Kidney (tissue), 13 donors: ENCODE measurements at regions not wholly inside any gene's neighbourhood (a gene's known extent, or its start where the extent isn't known, plus 50 kb on each side); places are given as distances from the start of the nearest gene placed in this dataset.

Source experiments
- DNase-seq, 5 donors: peaks; one replicate each; pipeline ENCODE4 v3.0.0-alpha.2; 2013 to 2020
- FAIRE-seq: peaks from 2 replicates; lab custom pipeline; 2012; peaks lifted over from hg19 to GRCh38; lab: Jason Lieb, UNC
- H3K27ac ChIP-seq, 2 donors: one replicate each; pipeline ENCODE4 v1.7.0; 2013; ENCODE audit warnings: low read depth in 2 of 2, low read length in 2 of 2, inconsistent platforms in 1 of 2
- H3K27me3 ChIP-seq: one replicate; pipeline ENCODE4 v1.7.1; 2013; ENCODE audit warnings: low read length, inconsistent platforms; ENCODE audit not compliant: control insufficient read depth, insufficient read depth
- H3K36me3 ChIP-seq, 3 donors: one replicate each; pipeline versions ENCODE4 v1.7.0 to v1.7.1; 2013; ENCODE audit warnings: low read length in 3 of 3, control low read depth in 1 of 3, inconsistent platforms in 1 of 3; ENCODE audit not compliant: insufficient read depth in 3 of 3, control insufficient read depth in 2 of 3
- H3K4me1 ChIP-seq, 3 donors: one replicate each; pipeline versions ENCODE4 v1.7.0 to v1.7.1; 2013; ENCODE audit warnings: low read length in 3 of 3, inconsistent platforms in 1 of 3, low read depth in 1 of 3; ENCODE audit not compliant: control insufficient read depth in 2 of 3, insufficient read depth in 2 of 3
- H3K4me3 ChIP-seq, 3 donors: one replicate each; pipeline versions ENCODE4 v1.7.0 to v1.8.1; 2013; ENCODE audit warnings: low read length in 3 of 3, control low read depth in 1 of 3, inconsistent platforms in 1 of 3
- H3K9ac ChIP-seq, 3 donors: one replicate each; pipeline versions ENCODE4 v1.7.0 to v1.7.1; 2013; ENCODE audit warnings: low read length in 3 of 3, control low read depth in 1 of 3, inconsistent platforms in 1 of 3
- H3K9me3 ChIP-seq, 3 donors: one replicate each; pipeline versions ENCODE4 v1.7.0 to v1.7.1; 2013; ENCODE audit warnings: low read length in 3 of 3, control low read depth in 1 of 3, inconsistent platforms in 1 of 3; ENCODE audit not compliant: control insufficient read depth in 2 of 3, insufficient read depth in 1 of 3
- CTCF ChIP-seq: IDR thresholded peaks from 3 replicates; pipeline ENCODE4 v1.5.1; 2012; ENCODE audit warnings: mild to moderate bottlenecking, moderate library complexity, borderline replicate concordance; ENCODE audit not compliant: insufficient read depth; ENCODE audit errors: extremely low read depth
- intact Hi-C: fragments of 100-400 bp; cut with DNase I; formaldehyde crosslinking; loops from one replicate; pipeline ENCODE4 v1.11.1; 2022
- donor health status: control.
- donor health status: control.
- donor health status: control.
- donor health status: control.
- donor health status: control.
- donor health status: DM: yes; HTN: yes; CAD: no.
- donor health status: Normal renal cell carcinoma (clear cell type).

GRCh38 chr10:36087006-36088005 is 445.2 kb upstream of the FZD8 start:
- no peak overlapping the region for H3K9ac ChIP-seq
- no peak overlapping the region for H3K4me3 ChIP-seq
- DNase-seq = peak in 1 of 5 donors; percentile 34
- no peak for TF ChIP-seq CTCF
- H3K36me3 ChIP-seq = no peaks in the 10 kb centered on the region
- no peak overlapping the region for H3K27ac ChIP-seq
- no peaks in the 10 kb centered on the region for H3K4me1 ChIP-seq
- FAIRE-seq = no peak
- H3K9me3 ChIP-seq = no peaks in the 10 kb centered on the region
- H3K27me3 ChIP-seq = no peaks in the 10 kb centered on the region
- intact Hi-C loops = no loop called here

GRCh38 chr10:36075196-36075595 is 433.1 kb upstream of the FZD8 start:
- Histone ChIP-seq H3K4me3 (no peak overlapping the region), H3K36me3 (no peaks in the 10 kb centered on the region), H3K27me3 (no peaks in the 10 kb centered on the region), H3K4me1 (no peaks in the 10 kb centered on the region), H3K27ac (no peak overlapping the region), H3K9ac (no peak overlapping the region), H3K9me3 (no peaks in the 10 kb centered on the region)
- DNase-seq (no peak), FAIRE-seq (no peak)
- no peak for TF ChIP-seq CTCF
- intact Hi-C loops = no loop called here

GRCh38 chr10:36073796-36074345 is 431.8 kb upstream of the FZD8 start:
- TF ChIP-seq CTCF = no peak
- DNase-seq (no peak), FAIRE-seq (no peak)
- no peaks in the 10 kb centered on the region for H3K27me3 ChIP-seq
- H3K9ac ChIP-seq = no peak overlapping the region
- H3K9me3 ChIP-seq = no peaks in the 10 kb centered on the region
- no peak overlapping the region for H3K4me3 ChIP-seq
- H3K27ac ChIP-seq = no peak overlapping the region
- H3K36me3 ChIP-seq = no peaks in the 10 kb centered on the region
- intact Hi-C loops = no loop called here
- no peaks in the 10 kb centered on the region for H3K4me1 ChIP-seq
